ENCODE measurements at regions not wholly inside any gene's neighbourhood (a gene's known extent, or its start where the extent isn't known, plus 50 kb on each side); places are given as distances from the start of the nearest gene placed in this dataset.

DNA sequence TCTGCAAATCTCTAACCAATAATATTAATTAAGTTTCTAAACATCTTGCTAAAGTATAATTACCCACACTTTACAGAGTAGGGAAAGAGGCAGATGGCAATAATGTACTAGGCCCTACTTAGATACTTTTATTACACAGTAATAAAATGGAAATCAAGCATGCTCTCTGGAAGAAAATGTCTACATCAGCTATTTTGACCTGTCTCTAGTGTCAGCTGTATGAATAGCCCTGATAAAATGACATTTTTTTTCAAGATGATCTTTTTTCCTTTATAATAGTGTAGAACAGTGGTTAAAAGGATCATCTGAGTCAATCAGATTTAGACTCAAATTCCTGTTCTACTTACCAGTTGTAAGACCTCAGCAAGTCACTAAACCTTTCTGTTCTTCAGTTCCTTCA is 397.3 kb downstream of the GRB14 start:
- H3K36me3 ChIP-seq, result no peaks in the 10 kb centered on the region
- no peaks in the 10 kb centered on the region for H3K4me1 ChIP-seq
- no peak overlapping the region for H3K4me3 ChIP-seq
- no peaks in the 10 kb centered on the region for H3K27me3 ChIP-seq
- no peak for TF ChIP-seq POLR2AphosphoS5 (IDR thresholded peaks at IDR 0.05)
- TF ChIP-seq, protein P1, sequence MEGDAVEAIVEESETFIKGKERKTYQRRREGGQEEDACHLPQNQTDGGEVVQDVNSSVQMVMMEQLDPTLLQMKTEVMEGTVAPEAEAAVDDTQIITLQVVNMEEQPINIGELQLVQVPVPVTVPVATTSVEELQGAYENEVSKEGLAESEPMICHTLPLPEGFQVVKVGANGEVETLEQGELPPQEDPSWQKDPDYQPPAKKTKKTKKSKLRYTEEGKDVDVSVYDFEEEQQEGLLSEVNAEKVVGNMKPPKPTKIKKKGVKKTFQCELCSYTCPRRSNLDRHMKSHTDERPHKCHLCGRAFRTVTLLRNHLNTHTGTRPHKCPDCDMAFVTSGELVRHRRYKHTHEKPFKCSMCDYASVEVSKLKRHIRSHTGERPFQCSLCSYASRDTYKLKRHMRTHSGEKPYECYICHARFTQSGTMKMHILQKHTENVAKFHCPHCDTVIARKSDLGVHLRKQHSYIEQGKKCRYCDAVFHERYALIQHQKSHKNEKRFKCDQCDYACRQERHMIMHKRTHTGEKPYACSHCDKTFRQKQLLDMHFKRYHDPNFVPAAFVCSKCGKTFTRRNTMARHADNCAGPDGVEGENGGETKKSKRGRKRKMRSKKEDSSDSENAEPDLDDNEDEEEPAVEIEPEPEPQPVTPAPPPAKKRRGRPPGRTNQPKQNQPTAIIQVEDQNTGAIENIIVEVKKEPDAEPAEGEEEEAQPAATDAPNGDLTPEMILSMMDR (IDR thresholded peaks at IDR 0.05), result no peak
- TF ChIP-seq EP300 (IDR thresholded peaks at IDR 0.05), result no peak
- no peak for TF ChIP-seq POLR2A (IDR thresholded peaks at IDR 0.05)
- H3K27ac ChIP-seq, result no peak overlapping the region
- H3K9me3 ChIP-seq, result no peaks in the 10 kb centered on the region
- no peak for ATAC-seq

DNA sequence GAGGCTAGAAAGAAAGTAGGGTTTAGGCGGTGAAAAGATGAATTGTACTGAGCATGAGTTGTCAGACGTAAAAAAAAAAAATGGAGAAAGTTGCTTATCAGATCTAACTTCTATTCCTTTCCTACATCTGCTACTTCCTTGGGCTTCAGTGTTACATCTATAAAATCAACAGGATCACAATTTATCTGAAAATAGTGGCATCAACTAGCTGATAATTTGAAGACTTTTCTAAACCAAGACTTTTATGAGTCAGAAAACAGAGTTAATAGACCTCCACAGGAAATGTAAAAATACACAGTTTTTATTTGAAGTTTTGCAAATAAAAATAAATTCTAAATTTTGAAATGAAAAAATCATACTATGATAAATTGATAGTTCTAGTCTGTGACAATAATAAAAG is 399.8 kb downstream of the GRB14 start:
- H3K4me3 ChIP-seq, result no peak overlapping the region
- no peak for ATAC-seq
- no peak for TF ChIP-seq POLR2AphosphoS5 (IDR thresholded peaks at IDR 0.05)
- no peak for TF ChIP-seq EP300 (IDR thresholded peaks at IDR 0.05)
- TF ChIP-seq POLR2A (IDR thresholded peaks at IDR 0.05), result no peak
- TF ChIP-seq, protein P1 (IDR thresholded peaks at IDR 0.05), result no peak
- no peaks in the 10 kb centered on the region for H3K36me3 ChIP-seq
- WGBS, 2 donors (ENCODE audit: low coverage in 1 of 2), result 84 to 100% methylated on average over 2 of the region's 2 CpGs
- H3K4me1 ChIP-seq, result no peaks in the 10 kb centered on the region
- no peaks in the 10 kb centered on the region for H3K9me3 ChIP-seq
- no peaks in the 10 kb centered on the region for H3K27me3 ChIP-seq
- no peak overlapping the region for H3K27ac ChIP-seq

DNA sequence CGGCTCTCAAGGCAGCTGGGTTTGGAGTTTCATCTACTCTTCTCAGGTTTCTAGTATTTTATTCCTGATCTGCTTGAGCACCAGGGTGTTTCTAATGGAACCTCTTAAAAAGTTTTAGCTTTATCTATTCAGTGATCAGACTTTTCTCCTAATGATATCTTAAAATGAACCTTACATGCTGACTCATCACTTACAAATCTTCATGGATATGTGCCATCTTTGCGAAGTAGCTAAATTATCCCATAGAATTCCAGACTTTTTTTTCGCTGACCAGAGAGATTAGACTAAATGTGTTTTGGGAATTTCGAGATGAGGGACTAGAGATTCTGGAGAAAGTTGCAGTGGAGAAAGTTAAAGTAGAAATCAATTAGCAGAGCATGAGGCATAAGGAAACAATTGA is 401.0 kb downstream of the GRB14 start:
- 79 to 86% methylated on average over 4 of the region's 4 CpGs for WGBS, 2 donors (ENCODE audit: low coverage in 1 of 2)
- H3K27me3 ChIP-seq, result no peaks in the 10 kb centered on the region
- no peak overlapping the region for H3K27ac ChIP-seq
- no peak for ATAC-seq
- no peaks in the 10 kb centered on the region for H3K9me3 ChIP-seq
- TF ChIP-seq EP300 (IDR thresholded peaks at IDR 0.05) (no peak), POLR2AphosphoS5 (IDR thresholded peaks at IDR 0.05) (no peak), POLR2A (IDR thresholded peaks at IDR 0.05) (no peak)
- TF ChIP-seq, protein P1 (IDR thresholded peaks at IDR 0.05), result no peak
- no peak overlapping the region for H3K4me3 ChIP-seq
- H3K4me1 ChIP-seq, result no peaks in the 10 kb centered on the region
- H3K36me3 ChIP-seq, result no peaks in the 10 kb centered on the region

DNA sequence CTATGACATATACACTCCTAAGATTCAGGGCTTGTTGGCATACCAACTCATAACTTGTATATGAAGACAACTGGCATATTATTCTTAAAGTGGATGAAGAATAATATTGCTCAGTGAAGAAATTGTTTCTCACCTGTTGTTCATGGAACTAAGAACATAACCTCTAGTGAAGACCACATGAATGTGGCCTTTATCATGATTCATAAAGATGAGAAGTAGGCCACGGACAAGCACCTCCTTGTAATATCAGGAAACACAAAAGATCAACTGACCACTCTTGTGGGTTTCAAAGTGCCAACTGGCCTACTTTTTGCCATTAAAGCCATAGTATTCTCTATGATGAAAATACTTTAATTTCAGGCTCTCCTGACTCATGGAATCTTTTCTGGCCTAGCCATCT is 407.4 kb downstream of the GRB14 start:
- no peak for ATAC-seq
- Histone ChIP-seq H3K4me1 (no peaks in the 10 kb centered on the region), H3K27me3 (no peaks in the 10 kb centered on the region), H3K4me3 (no peak overlapping the region), H3K9me3 (no peaks in the 10 kb centered on the region), H3K36me3 (no peaks in the 10 kb centered on the region), H3K27ac (no peak overlapping the region)
- TF ChIP-seq POLR2AphosphoS5 (IDR thresholded peaks at IDR 0.05), result no peak
- TF ChIP-seq POLR2A (IDR thresholded peaks at IDR 0.05), result no peak
- TF ChIP-seq EP300 (IDR thresholded peaks at IDR 0.05), result no peak
- TF ChIP-seq, protein P1 (IDR thresholded peaks at IDR 0.05), result no peak
- 58 to 71% methylated on average over 1 of the region's 1 CpG for WGBS, 2 donors (ENCODE audit: low coverage in 1 of 2)

DNA sequence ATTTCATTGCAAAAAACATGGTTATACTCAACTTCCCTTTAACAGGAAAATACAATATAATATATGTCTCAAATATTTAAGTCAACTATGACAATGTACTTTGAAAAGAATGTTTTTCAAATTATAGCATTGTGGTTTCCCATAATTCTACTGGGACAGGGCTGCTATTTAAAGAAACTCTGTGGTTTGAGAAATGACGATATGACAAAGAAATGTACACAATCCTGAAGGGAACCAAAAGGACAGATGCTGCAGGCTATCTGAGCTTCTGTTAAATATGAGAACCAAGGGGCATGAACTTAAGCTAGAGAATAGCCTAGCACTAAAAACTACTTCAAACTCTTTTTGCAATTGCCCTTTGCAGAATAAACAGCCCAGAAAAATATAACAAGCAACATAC is 415.9 kb downstream of the GRB14 start:
- no peak for ATAC-seq
- WGBS, 2 donors (ENCODE audit: low coverage in 1 of 2), result 6% methylated on average over 1 of the region's 1 CpG; no CpG with 5 or more reads in 1 of the 2 donors
- TF ChIP-seq POLR2A (IDR thresholded peaks at IDR 0.05) (no peak), EP300 (IDR thresholded peaks at IDR 0.05) (no peak), POLR2AphosphoS5 (IDR thresholded peaks at IDR 0.05) (no peak)
- TF ChIP-seq, protein P1 (IDR thresholded peaks at IDR 0.05), result no peak
- Histone ChIP-seq H3K9me3 (no peaks in the 10 kb centered on the region), H3K36me3 (no peaks in the 10 kb centered on the region), H3K27me3 (no peaks in the 10 kb centered on the region), H3K27ac (no peak overlapping the region), H3K4me3 (no peak overlapping the region), H3K4me1 (peaks cover 0 to 9% (median 0%) of the 10 kb centered on the region in 3 donors)

Data from gastroesophageal sphincter (tissue), 4 donors.